Spinal cord (tissue), 9 donors: ENCODE measurements at regions not wholly inside any gene's neighbourhood (a gene's known extent, or its start where the extent isn't known, plus 50 kb on each side); places are given as distances from the start of the nearest gene placed in this dataset.
"Not testable (repeated sequence)": the region's sequence is repeated elsewhere in the genome, so short reads cannot be mapped to it uniquely, and the experiment has no call there.

Experiments
- DNase-seq, 6 donors: peaks; one replicate each; pipeline versions ENCODE4 v3.0.0 to v3.0.0-alpha.2; 2013 to 2015; ENCODE audit warnings: low spot score in 6 of 6, low read depth in 4 of 6
- H3K27ac ChIP-seq: one replicate; pipeline ENCODE4 v1.5.1; 2013; ENCODE audit warnings: low read depth, low read length, control low read depth
- H3K27me3 ChIP-seq: one replicate; pipeline ENCODE4 v1.6.1; 2013; ENCODE audit warnings: low read length; ENCODE audit not compliant: control insufficient read depth, insufficient read depth
- H3K36me3 ChIP-seq: one replicate; pipeline ENCODE4 v1.6.1; 2013; ENCODE audit warnings: low read length; ENCODE audit not compliant: control insufficient read depth, insufficient read depth
- H3K4me1 ChIP-seq: one replicate; pipeline ENCODE4 v1.6.1; 2013; ENCODE audit warnings: low read length; ENCODE audit not compliant: control insufficient read depth, insufficient read depth
- H3K4me3 ChIP-seq: one replicate; pipeline ENCODE4 v1.5.1; 2013; ENCODE audit warnings: low read depth, low read length, control low read depth
- H3K9me3 ChIP-seq: one replicate; pipeline ENCODE4 v1.6.1; 2013; ENCODE audit warnings: low read length; ENCODE audit not compliant: control insufficient read depth, insufficient read depth
- WGBS: methylation state at CpG from one replicate; pipeline ENCODE4 v1.1.5; 2013; ENCODE audit warnings: missing lambda C conversion rate; ENCODE audit not compliant: insufficient coverage; 5-methylcytosine and 5-hydroxymethylcytosine counted together
- donor health status: healthy.

- not testable (repeated sequence) for H3K36me3 ChIP-seq, H3K4me3 ChIP-seq, H3K27ac ChIP-seq, DNase-seq, H3K4me1 ChIP-seq, H3K9me3 ChIP-seq, H3K27me3 ChIP-seq
These were observed 919.3 kb upstream of the AMELY start for GRCh38 chrY:7830881-7831280.

- no peak overlapping the region for H3K4me3 ChIP-seq
- no peak overlapping the region for H3K27ac ChIP-seq
- no peaks in the 10 kb centered on the region for H3K4me1 ChIP-seq
- no peaks in the 10 kb centered on the region for H3K9me3 ChIP-seq
- H3K36me3 ChIP-seq: no peaks in the 10 kb centered on the region
- no peak for DNase-seq
- no CpG with 5 or more reads among the region's 2 CpGs for WGBS
- H3K27me3 ChIP-seq: no peaks in the 10 kb centered on the region
These were observed 915.0 kb upstream of the AMELY start for GRCh38 chrY:7826533-7826932.

GRCh38 chrY:7825874-7826273 is 914.3 kb upstream of the AMELY start:
- no peak for DNase-seq
- no CpG with 5 or more reads among the region's 1 CpG for WGBS

GRCh38 chrY:7821295-7822035 is 909.9 kb upstream of the AMELY start:
- DNase-seq: no peak
- no peaks in the 10 kb centered on the region for H3K27me3 ChIP-seq
- no peaks in the 10 kb centered on the region for H3K4me1 ChIP-seq
- no peak overlapping the region for H3K4me3 ChIP-seq
- H3K9me3 ChIP-seq: no peaks in the 10 kb centered on the region
- no peak overlapping the region for H3K27ac ChIP-seq
- no CpG with 5 or more reads among the region's 2 CpGs for WGBS
- no peaks in the 10 kb centered on the region for H3K36me3 ChIP-seq

More at GRCh38 chrY:7825874-7826273, 914.3 kb upstream of the AMELY start:
- Histone ChIP-seq H3K9me3 (no peaks in the 10 kb centered on the region), H3K4me1 (no peaks in the 10 kb centered on the region), H3K27me3 (no peaks in the 10 kb centered on the region), H3K27ac (no peak overlapping the region), H3K4me3 (no peak overlapping the region), H3K36me3 (no peaks in the 10 kb centered on the region)

- Histone ChIP-seq H3K36me3 (no peaks in the 10 kb centered on the region), H3K4me3 (no peak overlapping the region), H3K4me1 (no peaks in the 10 kb centered on the region), H3K9me3 (no peaks in the 10 kb centered on the region), H3K27ac (no peak overlapping the region), H3K27me3 (no peaks in the 10 kb centered on the region)
- peak in 1 of 6 donors; percentile 9 for DNase-seq
These were observed 907.4 kb upstream of the AMELY start for GRCh38 chrY:7818924-7819323.

- Histone ChIP-seq H3K4me1 (no peaks in the 10 kb centered on the region), H3K9me3 (no peaks in the 10 kb centered on the region), H3K27me3 (no peaks in the 10 kb centered on the region), H3K27ac (no peak overlapping the region), H3K36me3 (no peaks in the 10 kb centered on the region), H3K4me3 (no peak overlapping the region)
- WGBS: no CpG with 5 or more reads among the region's 1 CpG
- no peak for DNase-seq
These were observed 905.0 kb upstream of the AMELY start for GRCh38 chrY:7816567-7816966.

GRCh38 chrY:7815921-7816320 is 904.4 kb upstream of the AMELY start:
- H3K4me1 ChIP-seq: no peaks in the 10 kb centered on the region
- no peaks in the 10 kb centered on the region for H3K9me3 ChIP-seq
- no peak for DNase-seq
- H3K36me3 ChIP-seq: no peaks in the 10 kb centered on the region
- no peak overlapping the region for H3K27ac ChIP-seq
- no peak overlapping the region for H3K4me3 ChIP-seq
- no peaks in the 10 kb centered on the region for H3K27me3 ChIP-seq

GRCh38 chrY:7815285-7815684 is 903.7 kb upstream of the AMELY start:
- DNase-seq: no peak
- H3K27ac ChIP-seq: no peak overlapping the region
- no peaks in the 10 kb centered on the region for H3K9me3 ChIP-seq
- no peaks in the 10 kb centered on the region for H3K36me3 ChIP-seq
- H3K4me1 ChIP-seq: no peaks in the 10 kb centered on the region
- WGBS: no CpG with 5 or more reads among the region's 1 CpG
- no peaks in the 10 kb centered on the region for H3K27me3 ChIP-seq
- no peak overlapping the region for H3K4me3 ChIP-seq

GRCh38 chrY:7814361-7814760 is 902.8 kb upstream of the AMELY start:
- Histone ChIP-seq H3K27ac (no peak overlapping the region), H3K4me3 (no peak overlapping the region), H3K4me1 (no peaks in the 10 kb centered on the region), H3K36me3 (no peaks in the 10 kb centered on the region), H3K27me3 (no peaks in the 10 kb centered on the region), H3K9me3 (no peaks in the 10 kb centered on the region)
- DNase-seq: no peak

- Histone ChIP-seq H3K4me1 (no peaks in the 10 kb centered on the region), H3K27ac (no peak overlapping the region), H3K4me3 (no peak overlapping the region), H3K36me3 (no peaks in the 10 kb centered on the region), H3K27me3 (no peaks in the 10 kb centered on the region), H3K9me3 (no peaks in the 10 kb centered on the region)
- WGBS: no CpG with 5 or more reads among the region's 1 CpG
- no peak for DNase-seq
These were observed 898.8 kb upstream of the AMELY start for GRCh38 chrY:7810359-7810758.
